A673 (cell line): ENCODE measurements at regions not wholly inside any gene's neighbourhood (a gene's known extent, or its start where the extent isn't known, plus 50 kb on each side); places are given as distances from the start of the nearest gene placed in this dataset.

Experiments used
- BruUV-seq: library from RNA; stranded (reverse); fragments of 400-500 nt; replicated peaks from 2 replicates; lab custom pipeline; 2021; lab: Mats Ljungman, UMichigan
- CTCF ChIA-PET: fragments of 300-600 bp; sonication (Branson Sonifier 250); formaldehyde crosslinking; loops from one replicate; lab custom pipeline; 2022; ENCODE audit warnings: antibody characterized with exemption; lab: Charles Lee
- POLR2A ChIA-PET: fragments of 300-600 bp; sonication (Branson Sonifier 250); formaldehyde crosslinking; loops from one replicate; lab custom pipeline; 2022; ENCODE audit warnings: antibody characterized with exemption; ENCODE audit not compliant: low non-redundant PET; lab: Charles Lee
- DNase-seq: peaks from one replicate; pipeline ENCODE4 v3.0.0-alpha.2; 2015; ENCODE audit warnings: low spot score
- H3K27ac ChIP-seq: fragments of 200-600 bp; sonication (generic); 2 replicates; pipeline ENCODE4 v1.5.1; 2016; ENCODE audit warnings: mixed run types, low read depth, mild to moderate bottlenecking, mixed read lengths, antibody characterized with exemption, low read length; ENCODE audit not compliant: poor library complexity, severe bottlenecking
- H3K27me3 ChIP-seq: fragments of 200-600 bp; sonication (generic); replicated peaks from 2 replicates; pipeline ENCODE4 v1.6.1; 2017; ENCODE audit warnings: mixed run types, low read depth, mild to moderate bottlenecking, mixed read lengths, antibody characterized with exemption, low read length; ENCODE audit not compliant: insufficient read depth, poor library complexity
- H3K36me3 ChIP-seq: fragments of 200-600 bp; sonication (generic); 2 replicates; pipeline ENCODE4 v1.6.1; 2016; ENCODE audit warnings: mixed run types, mild to moderate bottlenecking, mixed read lengths, antibody characterized with exemption, low read length; ENCODE audit not compliant: insufficient read depth, poor library complexity, severe bottlenecking
- H3K4me1 ChIP-seq: fragments of 200-600 bp; sonication (generic); 2 replicates; pipeline ENCODE4 v1.6.1; 2017; ENCODE audit warnings: mixed run types, mild to moderate bottlenecking, mixed read lengths, antibody characterized with exemption, low read length; ENCODE audit not compliant: insufficient read depth, poor library complexity, severe bottlenecking
- H3K4me3 ChIP-seq: fragments of 200-600 bp; sonication (generic); 2 replicates; pipeline ENCODE4 v1.5.1; 2016; ENCODE audit warnings: low read depth, mixed run types, mild to moderate bottlenecking, mixed read lengths, low read length; ENCODE audit not compliant: poor library complexity, severe bottlenecking
- H3K9me3 ChIP-seq: fragments of 200-600 bp; sonication (generic); 2 replicates; pipeline ENCODE4 v1.6.1; 2016; ENCODE audit warnings: mixed run types, low read depth, mild to moderate bottlenecking, mixed read lengths, antibody characterized with exemption, low read length; ENCODE audit not compliant: poor library complexity, severe bottlenecking
- EZH2 ChIP-seq: fragments of 200-600 bp; sonication (generic); IDR thresholded peaks from 2 replicates; pipeline ENCODE4 v1.6.1; 2017; ENCODE audit warnings: borderline replicate concordance, low read depth, mild to moderate bottlenecking, mixed read lengths, antibody characterized with exemption, low read length; ENCODE audit not compliant: poor library complexity, severe bottlenecking
- intact Hi-C: fragments of 100-400 bp; cut with micrococcal nuclease; formaldehyde crosslinking; loops from one replicate; pipeline ENCODE4 v1.10.0; 2022; ENCODE audit not compliant: unreplicated experiment
- TF ChIP-seq, protein P1 (sequence below): fragments of 300-800, 200-600 bp; sonication (generic); conservative IDR thresholded peaks from 2 replicates; pipeline ENCODE4 v1.5.1; 2017; ENCODE audit warnings: low read depth, mild to moderate bottlenecking, antibody characterized with exemption, low read length, moderate library complexity, mixed read lengths

DNA sequence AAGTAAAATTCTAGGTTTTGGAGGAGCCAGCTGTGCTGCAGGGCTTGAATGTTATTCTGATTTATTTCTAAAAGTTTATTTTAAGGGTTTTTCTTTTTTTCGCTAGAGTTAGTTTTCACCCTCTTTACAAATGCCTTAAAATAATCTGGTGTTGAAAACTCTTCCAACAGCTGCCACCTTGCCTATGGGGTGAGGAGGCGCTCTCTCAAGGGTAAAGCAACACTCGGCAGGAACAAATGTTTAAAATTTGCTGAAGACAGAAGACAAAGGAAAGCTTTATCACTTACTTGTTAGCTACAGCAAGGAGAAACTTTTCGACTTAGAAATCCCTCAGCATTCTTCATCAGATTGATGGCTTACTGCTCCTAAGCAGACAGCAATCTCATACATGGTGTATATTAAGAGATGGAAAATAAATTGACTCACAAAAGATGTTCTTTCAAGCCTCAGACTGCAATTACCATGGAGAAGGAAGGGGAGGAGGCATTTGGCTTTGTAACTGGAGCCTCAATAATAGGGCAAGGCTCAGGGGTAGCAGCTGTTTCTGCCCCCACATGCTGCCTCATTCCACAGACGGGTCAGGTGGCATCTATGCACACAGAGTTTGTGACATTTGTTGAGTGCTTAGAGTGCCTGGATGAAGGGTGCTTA, 79.8 kb upstream of the RALGPS2 start:
- H3K27me3 ChIP-seq = no peaks in the 10 kb centered on the region
- no peak for DNase-seq
- H3K4me3 ChIP-seq = no peak overlapping the region
- H3K4me1 ChIP-seq = no peaks in the 10 kb centered on the region
- no peak overlapping the region for H3K27ac ChIP-seq
- CTCF ChIA-PET = no interaction called here
- H3K36me3 ChIP-seq = no peaks in the 10 kb centered on the region
- TF ChIP-seq EZH2 = no peak
- TF ChIP-seq, protein P1, sequence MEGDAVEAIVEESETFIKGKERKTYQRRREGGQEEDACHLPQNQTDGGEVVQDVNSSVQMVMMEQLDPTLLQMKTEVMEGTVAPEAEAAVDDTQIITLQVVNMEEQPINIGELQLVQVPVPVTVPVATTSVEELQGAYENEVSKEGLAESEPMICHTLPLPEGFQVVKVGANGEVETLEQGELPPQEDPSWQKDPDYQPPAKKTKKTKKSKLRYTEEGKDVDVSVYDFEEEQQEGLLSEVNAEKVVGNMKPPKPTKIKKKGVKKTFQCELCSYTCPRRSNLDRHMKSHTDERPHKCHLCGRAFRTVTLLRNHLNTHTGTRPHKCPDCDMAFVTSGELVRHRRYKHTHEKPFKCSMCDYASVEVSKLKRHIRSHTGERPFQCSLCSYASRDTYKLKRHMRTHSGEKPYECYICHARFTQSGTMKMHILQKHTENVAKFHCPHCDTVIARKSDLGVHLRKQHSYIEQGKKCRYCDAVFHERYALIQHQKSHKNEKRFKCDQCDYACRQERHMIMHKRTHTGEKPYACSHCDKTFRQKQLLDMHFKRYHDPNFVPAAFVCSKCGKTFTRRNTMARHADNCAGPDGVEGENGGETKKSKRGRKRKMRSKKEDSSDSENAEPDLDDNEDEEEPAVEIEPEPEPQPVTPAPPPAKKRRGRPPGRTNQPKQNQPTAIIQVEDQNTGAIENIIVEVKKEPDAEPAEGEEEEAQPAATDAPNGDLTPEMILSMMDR = no peak
- no peaks in the 10 kb centered on the region for H3K9me3 ChIP-seq
- POLR2A ChIA-PET = no interaction called here
- no TSS peak for BruUV-seq
- intact Hi-C loops = no loop called here

DNA sequence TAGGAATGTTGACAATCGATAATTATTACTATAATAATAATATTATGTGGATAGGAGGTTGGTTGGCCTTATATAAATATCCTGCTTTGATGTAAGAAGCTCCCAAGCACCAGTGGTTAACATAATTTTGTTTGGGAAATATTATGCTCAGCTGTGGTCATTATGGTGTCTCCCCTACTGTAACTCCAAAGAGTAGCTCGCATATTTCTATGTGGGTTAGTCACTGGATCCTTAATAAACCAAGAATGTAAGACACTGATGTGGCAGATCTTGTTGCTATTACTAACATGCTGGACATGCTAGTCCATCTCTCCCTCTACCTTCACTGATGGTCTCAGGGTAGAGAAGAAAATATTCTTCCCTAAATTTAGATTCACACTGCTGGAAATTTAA, 79.2 kb upstream of the RALGPS2 start:
- H3K4me3 ChIP-seq = no peak overlapping the region
- DNase-seq = no peak
- CTCF ChIA-PET = no interaction called here
- TF ChIP-seq, protein P1 = no peak
- no peak for TF ChIP-seq EZH2
- H3K27me3 ChIP-seq = no peaks in the 10 kb centered on the region
- POLR2A ChIA-PET = no interaction called here
- H3K36me3 ChIP-seq = no peaks in the 10 kb centered on the region
- no TSS peak for BruUV-seq
- H3K9me3 ChIP-seq = no peaks in the 10 kb centered on the region
- H3K4me1 ChIP-seq = no peaks in the 10 kb centered on the region
- intact Hi-C loops = no loop called here
- no peak overlapping the region for H3K27ac ChIP-seq

DNA sequence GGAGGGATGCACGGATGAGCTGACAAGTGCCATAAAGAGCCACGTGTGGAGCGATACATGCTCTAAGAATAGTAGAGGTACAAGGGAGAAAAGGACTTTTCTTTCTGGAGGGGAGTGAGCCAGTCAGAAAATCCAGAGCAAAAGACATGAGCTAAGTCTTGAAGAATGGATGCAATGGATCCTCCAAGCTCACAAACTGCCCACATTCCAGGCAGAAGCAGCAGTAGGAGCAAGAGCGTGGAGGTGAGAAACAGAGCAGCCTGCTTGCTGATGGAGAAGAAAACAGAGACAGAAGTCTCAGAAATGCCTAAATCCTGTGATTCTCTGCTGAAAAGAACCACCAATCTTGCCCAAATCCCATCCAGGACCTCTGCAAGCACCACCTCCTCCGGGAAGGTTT, 78.2 kb upstream of the RALGPS2 start:
- DNase-seq = no peak
- ChIA-PET CTCF (no interaction called here), POLR2A (interaction anchor here (0.6 kb wide), 1 partner anchor 54 kb away, joined by 5 read pairs; no protein-coding TSS in a partner anchor)
- H3K27ac ChIP-seq = no peak overlapping the region
- no peaks in the 10 kb centered on the region for H3K27me3 ChIP-seq
- no peaks in the 10 kb centered on the region for H3K36me3 ChIP-seq
- TF ChIP-seq, protein P1 = no peak
- no peak for TF ChIP-seq EZH2
- no TSS peak for BruUV-seq
- no peaks in the 10 kb centered on the region for H3K9me3 ChIP-seq
- no peaks in the 10 kb centered on the region for H3K4me1 ChIP-seq
- intact Hi-C loops = no loop called here
- H3K4me3 ChIP-seq = no peak overlapping the region
